GM21619 (cell line): ENCODE measurements at regions not wholly inside any gene's neighbourhood (a gene's known extent, or its start where the extent isn't known, plus 50 kb on each side); places are given as distances from the start of the nearest gene placed in this dataset.

Source experiments
- ATAC-seq: cut with Tn5 transposase; IDR thresholded peaks from one replicate; pipeline ENCODE4 v1.9.1; 2021; ENCODE audit not compliant: unreplicated experiment

- no peak for ATAC-seq
Measured at GRCh38 chr16:5589812-5590373, 492.3 kb upstream of the EEF2KMT start.

- no peak for ATAC-seq
Measured at GRCh38 chr16:5584109-5584508, 486.5 kb upstream of the EEF2KMT start.

- no peak for ATAC-seq
Measured at GRCh38 chr16:5582529-5582928, 484.9 kb upstream of the EEF2KMT start.

GRCh38 chr16:5581908-5582307, 484.3 kb upstream of the EEF2KMT start:
- ATAC-seq, result no peak

DNA sequence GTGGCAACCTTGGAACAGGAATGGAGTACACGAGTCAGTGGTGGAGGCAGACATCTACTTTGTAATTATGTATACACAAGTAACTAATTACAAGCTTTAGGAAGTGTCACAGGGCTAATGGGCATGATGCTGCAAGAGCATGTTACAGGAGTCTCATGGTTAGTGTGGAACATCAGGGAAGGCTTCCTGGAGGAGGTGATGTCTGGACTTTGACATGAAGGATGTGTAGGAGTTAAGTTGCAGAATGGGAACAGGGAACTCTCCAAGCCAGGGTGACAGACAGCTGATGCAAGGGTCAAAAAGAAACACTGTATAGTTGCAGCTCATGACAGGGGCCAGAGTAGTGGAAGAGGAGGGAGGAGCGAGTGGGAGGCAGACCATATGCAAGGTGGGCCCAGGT, 483.8 kb upstream of the EEF2KMT start:
- no peak for ATAC-seq

DNA sequence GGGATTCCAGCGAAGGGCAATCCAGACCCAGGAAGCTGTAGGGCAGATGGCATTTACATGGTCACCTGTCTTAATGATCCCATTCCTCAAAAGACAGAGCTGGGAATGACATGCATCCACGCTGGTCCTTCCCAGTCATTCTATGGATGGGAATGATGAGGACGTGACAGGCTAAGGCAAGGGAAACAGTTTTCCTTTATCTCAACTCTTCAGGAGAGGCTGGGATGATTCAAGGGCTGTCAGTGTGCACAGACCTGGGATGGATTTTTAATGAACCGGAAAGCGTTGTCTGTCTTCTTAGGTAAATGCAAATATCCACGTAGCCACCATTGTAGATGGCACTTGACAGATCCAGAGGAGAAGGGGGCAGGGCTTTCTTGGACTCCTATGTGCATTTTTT, 483.2 kb upstream of the EEF2KMT start:
- no peak for ATAC-seq

DNA sequence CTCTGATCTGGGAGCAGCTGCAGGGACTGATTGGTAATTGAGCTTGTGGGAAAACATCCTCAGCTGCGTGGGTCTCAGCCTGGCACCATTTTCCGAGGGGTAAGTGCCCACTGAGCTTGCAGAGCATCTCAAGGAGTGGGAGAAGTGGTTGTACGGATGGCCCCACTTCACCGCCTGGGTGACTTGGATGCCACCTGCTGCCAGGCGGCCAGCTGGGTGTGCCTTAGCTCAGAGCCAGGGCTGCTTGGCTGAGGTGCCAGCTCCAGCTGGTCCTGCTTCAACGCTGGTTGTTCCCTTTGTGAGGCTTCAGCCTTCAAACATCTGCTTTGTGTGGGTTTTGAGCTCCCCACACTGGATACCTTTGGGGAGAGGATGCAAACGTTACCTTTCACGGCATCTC, 482.7 kb upstream of the EEF2KMT start:
- ATAC-seq, result no peak

GRCh38 chr16:5578980-5579379, 481.4 kb upstream of the EEF2KMT start:
- ATAC-seq, result no peak

DNA sequence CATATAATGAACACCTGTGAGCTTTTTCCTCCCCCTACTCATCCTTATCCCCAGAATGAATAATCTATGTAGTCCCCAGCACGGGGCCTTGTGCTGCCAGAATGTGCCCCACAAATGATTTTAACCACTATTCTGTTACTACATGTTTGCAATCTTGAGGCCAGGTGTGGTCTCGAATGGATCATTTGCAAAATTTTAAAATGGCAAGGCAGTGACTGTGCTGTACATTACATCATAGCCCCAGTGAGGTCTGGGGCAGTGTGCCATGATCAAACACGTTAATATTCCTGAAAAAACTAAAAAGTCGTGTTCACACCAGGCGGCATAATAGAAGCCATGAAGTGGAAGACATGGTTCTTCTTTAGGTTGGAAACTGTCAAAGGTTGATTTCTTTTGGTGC, 479.9 kb upstream of the EEF2KMT start:
- ATAC-seq, result no peak

GRCh38 chr16:5575646-5576245, 478.2 kb upstream of the EEF2KMT start:
- no peak for ATAC-seq

- ATAC-seq, result no peak
Measured at GRCh38 chr16:5575121-5575520, 477.5 kb upstream of the EEF2KMT start.

DNA sequence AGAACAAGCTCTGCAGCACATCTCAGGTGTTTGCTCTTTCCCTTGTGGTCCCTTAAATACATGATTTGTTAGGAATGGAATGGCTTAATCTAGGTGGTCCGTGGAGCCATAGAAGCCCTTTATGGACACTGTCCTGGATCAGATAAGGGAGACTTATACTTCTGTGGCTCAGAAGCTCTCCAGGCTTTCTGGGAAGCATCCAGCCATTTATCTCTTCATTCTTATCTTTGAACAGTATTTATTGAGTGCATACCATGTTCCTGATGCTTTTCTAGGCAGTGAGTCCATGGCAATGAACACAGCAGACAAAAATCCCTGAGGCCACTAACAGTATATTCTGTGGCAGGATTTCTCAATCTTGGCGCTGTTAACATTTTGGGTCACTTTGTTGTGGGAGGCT, 474.5 kb upstream of the EEF2KMT start:
- ATAC-seq, result no peak

DNA sequence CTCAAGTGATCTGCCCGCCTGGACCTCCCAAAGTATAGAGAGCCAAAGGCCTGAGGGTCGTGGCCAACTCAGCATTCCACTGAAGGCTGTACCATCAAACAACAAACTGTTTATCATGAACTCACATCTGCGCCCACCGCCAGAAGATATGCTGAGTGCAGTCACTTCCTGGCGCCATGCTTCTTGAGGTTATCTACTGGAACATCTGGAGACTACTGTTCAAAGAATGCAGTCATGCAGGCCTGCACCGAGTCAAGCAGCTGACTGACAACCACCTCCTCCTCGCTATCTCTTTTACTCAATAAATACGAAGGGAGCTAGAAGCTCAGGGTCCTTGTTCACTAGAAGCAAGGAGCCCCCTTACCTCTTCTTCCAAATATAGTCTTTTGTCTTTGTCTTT, 473.9 kb upstream of the EEF2KMT start:
- ATAC-seq, result no peak

DNA sequence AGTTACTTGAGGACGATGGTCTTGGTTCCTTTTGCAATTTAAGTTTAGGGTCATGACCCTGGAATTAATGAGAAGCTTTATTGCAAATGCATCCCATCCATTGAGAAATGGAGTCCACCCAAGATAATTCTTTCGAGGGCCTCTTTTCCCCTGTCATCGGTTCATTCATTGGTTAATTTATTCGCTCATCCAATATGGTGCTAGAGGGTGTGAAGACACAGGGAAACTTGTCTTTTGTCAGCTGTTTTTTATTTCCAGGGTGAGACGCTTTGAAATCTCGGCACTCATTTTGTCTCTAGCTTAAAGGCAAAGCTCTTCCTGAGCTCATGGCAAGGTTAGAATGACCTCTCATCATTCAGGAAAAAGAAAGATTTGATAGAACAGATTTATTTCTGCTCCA, 464.2 kb upstream of the EEF2KMT start:
- no peak for ATAC-seq

DNA sequence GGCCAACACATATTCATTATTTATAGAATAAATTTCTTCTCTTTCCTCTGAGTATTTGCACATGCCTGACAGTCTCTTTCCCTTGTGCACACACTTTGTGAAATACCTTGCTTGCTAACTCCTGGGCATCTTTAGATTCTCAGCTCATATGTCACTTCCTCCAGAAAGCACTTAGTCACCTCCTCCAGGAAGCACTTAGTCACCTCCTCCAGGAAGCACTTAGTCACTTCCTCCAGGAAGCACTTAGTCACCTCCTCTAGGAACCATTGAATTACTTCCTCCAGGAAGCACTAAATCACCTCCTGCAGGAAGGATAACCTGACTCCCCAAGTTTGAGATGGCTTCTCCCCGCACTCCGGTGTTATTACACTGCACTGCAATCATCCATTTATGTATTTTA, 462.5 kb upstream of the EEF2KMT start:
- no peak for ATAC-seq

- ATAC-seq, result no peak
Measured at GRCh38 chr16:5557966-5558365, 460.4 kb upstream of the EEF2KMT start.

DNA sequence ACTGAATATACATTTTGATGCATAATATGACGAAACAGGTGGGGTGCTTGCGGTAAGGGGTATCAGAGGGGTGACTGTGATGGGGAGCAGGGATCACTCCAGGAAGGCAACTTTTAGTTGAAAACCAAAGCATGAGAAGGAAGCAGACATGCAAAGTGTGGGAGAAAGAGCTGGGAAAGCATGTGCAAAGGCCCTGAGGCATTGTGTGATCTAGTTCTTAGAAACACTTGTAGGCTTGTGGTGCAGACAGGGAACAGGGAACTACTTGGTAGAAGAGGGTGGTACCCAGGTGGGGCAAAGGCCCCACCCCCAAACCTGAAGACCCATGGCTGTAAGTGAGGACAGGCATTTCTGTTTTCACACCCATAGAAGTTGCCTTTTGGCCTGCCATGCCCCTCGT, 459.9 kb upstream of the EEF2KMT start:
- no peak for ATAC-seq

GRCh38 chr16:5556158-5556810, 458.7 kb upstream of the EEF2KMT start:
- ATAC-seq, result no peak

DNA sequence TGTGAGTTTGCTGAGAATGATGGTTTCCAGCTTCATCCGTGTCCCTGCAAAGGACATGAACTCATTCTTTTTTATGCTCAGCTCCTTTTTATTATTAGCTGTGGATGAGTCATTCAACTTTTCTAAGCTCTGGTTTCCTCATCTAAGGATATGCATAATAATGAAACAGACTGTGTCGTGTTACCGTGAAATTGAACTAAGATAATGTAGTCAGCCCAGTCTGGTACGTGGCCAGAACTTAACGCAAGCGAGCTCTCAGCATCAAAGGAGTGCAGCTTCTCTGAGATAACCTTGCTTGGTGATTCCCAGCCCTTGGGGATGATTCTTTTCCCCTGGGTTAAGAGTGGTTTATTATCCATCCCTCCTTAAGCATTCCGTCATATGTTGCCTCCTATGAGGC, 454.3 kb upstream of the EEF2KMT start:
- ATAC-seq, result no peak

GRCh38 chr16:5549802-5550201, 452.2 kb upstream of the EEF2KMT start:
- ATAC-seq, result no peak

- no peak for ATAC-seq
Measured at GRCh38 chr16:5541356-5541755, 443.8 kb upstream of the EEF2KMT start.

DNA sequence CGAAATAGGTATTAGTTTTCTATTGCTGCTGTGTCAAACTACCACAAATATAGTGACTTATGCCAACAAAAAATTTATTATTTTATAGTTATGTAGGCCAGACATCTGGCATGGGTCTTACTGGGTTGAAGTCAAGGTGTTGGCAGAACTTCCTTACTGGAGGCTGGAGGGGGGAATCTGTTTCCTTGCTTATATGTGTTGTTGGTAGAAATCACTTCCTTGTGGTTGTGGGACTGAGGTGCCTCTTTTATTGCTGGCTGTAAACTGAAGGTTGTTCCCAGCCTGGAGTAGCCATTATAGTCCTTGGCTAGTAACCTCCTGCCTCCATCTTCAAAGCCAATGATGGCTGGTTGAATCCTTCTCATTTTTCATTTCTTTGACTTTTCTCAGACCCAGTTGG, 439.8 kb upstream of the EEF2KMT start:
- ATAC-seq, result no peak
